Stimulated activated CD8-positive, alpha-beta memory T cell treated with anti-CD3 and anti-CD28 coated beads, Interleukin-7, amount 100 ng/mL, for 4 hours (primary cell): ENCODE measurements at regions not wholly inside any gene's neighbourhood (a gene's known extent, or its start where the extent isn't known, plus 50 kb on each side); places are given as distances from the start of the nearest gene placed in this dataset.
"Not testable (repeated sequence)": the region's sequence is repeated elsewhere in the genome, so short reads cannot be mapped to it uniquely, and the experiment has no call there.

ENCODE experiments used
- DNase-seq, 2 donors: peaks; one replicate each; pipeline ENCODE4 v3.0.0-alpha.2; 2020; ENCODE audit warnings: low read depth in 2 of 2

GRCh38 chr7:149568218-149568617, 70.6 kb upstream of the ZNF746 start:
- DNase-seq, result no peak

DNA sequence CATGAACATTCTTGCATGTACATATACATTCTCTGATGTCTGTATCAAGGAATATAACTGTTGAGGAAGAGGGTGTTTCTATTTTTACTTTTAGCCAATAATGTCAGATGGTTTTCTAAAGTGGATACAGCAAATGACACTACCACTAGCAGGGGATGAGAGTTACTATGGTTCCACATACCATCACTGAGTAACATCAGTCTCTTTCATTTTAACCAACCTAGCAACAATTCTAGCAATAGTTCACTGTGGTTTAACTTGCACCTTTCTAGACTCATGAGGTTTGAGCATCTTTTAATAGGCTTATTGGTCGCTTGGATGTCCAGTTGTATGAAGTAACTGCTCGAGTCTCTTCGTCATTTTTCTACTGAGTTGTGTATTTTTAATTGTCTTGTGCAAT, 68.5 kb upstream of the ZNF746 start:
- DNase-seq, result no peak

DNA sequence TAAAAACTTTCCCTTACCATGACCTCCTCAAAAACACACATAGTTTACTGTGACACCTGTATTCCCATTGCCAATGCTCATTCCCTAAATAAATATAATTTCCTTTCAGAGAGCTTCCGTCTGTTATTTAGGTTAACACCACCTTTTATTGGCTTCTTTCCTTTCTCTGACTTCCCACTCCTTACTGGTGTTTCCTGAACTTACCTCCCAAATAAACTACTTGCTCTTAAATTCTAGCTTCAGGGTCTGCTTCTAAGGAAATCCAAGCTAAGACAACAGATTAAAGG, 67.4 kb upstream of the ZNF746 start:
- DNase-seq, result no peak

DNA sequence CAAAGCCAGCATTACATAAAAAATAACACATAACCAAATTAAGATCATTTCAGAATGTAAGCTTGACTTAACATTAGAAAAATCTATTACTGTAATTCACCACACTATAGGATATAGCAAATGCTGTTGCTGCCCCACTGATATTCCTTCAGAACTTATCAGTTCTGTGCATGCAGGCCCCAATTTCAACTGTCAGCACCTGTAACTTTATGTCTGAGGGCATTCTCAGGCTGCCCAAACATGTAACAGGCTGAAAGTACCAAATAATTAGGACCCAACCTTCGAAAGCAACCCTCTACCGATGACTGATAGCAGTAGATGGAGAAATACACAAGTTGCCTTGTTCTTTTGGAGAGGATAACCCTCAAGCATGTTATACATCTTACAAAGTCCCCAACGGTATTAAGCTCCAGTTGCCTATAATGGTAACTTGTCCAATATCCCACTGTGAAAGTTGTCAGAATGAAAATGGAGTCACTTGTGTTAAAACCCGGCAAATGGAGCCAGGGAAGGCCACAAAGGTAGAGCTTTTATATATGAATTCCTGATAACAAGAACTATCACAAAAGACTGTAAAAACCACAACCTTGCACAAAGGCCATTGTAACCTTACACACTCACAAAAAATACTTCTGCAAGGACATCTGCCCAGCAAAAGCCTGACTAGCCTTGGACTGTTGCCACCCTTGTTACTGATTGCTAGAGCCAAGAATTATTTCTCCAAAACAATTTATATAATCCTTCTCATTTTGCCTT, 66.9 kb upstream of the ZNF746 start:
- DNase-seq, result no peak

- DNase-seq, result no peak
These were observed 65.0 kb upstream of the ZNF746 start for GRCh38 chr7:149562602-149563001.

- no peak for DNase-seq
These were observed 63.5 kb upstream of the ZNF746 start for GRCh38 chr7:149561072-149561471.

DNA sequence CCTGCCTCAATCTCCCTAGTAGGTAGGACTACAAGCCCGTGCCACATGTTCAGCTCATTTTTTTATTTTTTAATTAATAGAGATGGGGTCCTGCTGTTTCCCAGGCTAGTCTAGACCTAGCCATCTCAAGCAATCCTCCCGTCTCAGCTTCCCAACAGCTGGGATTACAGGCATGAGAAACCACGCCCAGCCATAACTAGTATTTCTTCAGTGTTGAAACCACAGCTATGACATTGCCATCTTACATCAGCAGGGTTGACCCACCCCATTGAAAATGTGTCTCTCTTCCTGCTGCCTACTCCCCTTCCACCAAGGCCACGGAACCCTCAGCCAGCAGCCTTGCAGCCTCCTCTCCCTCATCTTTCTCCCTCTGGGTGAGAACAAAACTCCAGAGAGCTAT, 62.1 kb upstream of the ZNF746 start:
- DNase-seq, result no peak

GRCh38 chr7:149558149-149558861, 60.7 kb upstream of the ZNF746 start:
- DNase-seq, result no peak

DNA sequence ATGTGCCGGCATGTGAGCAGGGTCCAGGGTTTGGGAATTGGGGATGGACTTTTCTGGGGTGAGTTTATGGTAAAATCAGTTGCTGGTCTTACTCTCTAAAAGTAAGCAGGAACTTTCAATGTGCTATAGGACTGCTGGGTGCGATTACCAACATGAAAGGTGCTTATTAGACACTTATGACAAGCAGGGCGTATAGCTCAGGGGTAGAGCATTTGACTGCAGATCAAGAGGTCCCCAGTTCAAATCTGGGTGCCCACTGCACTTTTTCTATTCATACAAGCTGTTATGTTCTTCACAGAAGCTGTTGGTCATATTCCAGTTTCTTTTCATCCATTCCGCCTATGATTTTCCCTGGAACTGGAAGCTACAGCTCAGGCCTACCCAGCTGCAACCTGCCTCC, 58.9 kb upstream of the ZNF746 start:
- DNase-seq, result not testable (repeated sequence)

DNA sequence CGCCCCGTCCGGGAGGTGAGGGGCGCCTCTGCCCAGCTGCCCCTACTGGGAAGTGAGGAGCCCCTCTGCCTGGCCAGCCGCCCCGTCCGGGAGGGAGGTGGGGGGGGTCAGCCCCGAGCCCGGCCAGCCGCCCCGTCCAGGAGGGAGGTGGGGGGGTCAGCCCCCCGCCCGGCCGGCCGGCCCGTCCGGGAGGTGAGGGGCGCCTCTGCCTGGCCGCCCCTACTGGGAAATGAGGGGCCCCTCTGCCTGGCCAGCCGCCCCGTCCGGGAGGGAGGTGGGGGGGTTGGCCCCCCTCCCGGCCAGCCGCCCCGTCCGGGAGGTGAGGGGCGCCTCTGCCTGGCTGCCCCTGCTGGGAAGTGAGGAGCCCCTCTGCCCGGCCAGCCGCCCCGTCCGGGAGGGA, 57.2 kb upstream of the ZNF746 start:
- DNase-seq, result not testable (repeated sequence)

DNA sequence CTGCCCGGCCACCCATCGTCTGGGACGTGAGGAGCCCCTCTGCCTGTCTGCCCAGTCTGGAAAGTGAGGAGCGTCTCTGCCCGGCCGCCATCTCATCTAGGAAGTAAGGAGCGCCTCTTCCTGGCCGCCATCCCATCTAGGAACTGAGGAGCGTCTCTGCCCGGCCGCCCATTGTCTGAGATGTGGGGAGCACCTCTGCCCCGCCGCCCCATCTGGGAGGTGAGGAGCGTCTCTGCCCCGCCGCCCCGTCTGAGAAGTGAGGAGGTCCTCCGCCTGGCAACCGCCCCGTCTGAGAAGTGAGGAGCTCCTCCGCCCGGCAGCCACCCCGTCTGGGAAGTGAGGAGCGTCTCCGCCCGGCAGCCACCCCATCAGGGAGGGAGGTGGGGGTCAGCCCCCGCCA, 56.4 kb upstream of the ZNF746 start:
- not testable (repeated sequence) for DNase-seq

DNA sequence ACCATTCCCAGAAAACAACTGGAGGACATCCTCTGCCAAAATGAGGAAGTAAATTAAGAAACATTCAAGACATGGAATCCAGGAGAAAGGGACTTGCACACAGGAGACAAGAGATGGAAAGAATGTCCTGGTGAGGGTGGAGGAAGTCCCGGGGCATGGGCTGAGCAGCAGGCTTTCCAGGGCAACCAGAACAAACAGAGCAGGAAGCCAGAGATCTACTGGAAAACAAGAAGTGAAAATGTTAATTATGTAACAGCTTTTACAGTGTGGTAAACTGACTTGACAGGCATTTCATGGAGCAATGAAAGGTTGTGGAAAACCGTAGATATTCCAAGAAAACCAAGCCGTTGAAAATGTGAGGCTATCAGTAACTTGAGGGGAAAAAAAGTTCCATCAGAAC, 55.2 kb upstream of the ZNF746 start:
- no peak for DNase-seq
